Testis (tissue), 2 donors: ENCODE measurements at regions not wholly inside any gene's neighbourhood (a gene's known extent, or its start where the extent isn't known, plus 50 kb on each side); places are given as distances from the start of the nearest gene placed in this dataset.
A peak's percentile ranks its signal among the peaks of the same experiment; 100 is the strongest.

Experiments used
- DNase-seq: peaks from one replicate; pipeline ENCODE4 v3.0.0-alpha.2; 2019
- H3K27ac ChIP-seq, 2 donors: fragments of 200-600 bp; sonication (generic); one replicate each; pipeline ENCODE4 v1.5.1; 2019
- H3K27me3 ChIP-seq: fragments of 200-600 bp; sonication (generic); one replicate; pipeline ENCODE4 v1.5.1; 2019
- H3K36me3 ChIP-seq: fragments of 200-600 bp; sonication (generic); one replicate; pipeline ENCODE4 v1.5.1; 2017; ENCODE audit warnings: low read depth; ENCODE audit errors: missing control alignments
- H3K4me1 ChIP-seq: fragments of 200-600 bp; sonication (generic); one replicate; pipeline ENCODE4 v1.5.1; 2019
- H3K4me3 ChIP-seq, 2 donors: fragments of 200-600 bp; sonication (generic); one replicate each; pipeline ENCODE4 v1.5.1; 2017 to 2019
- H3K9me3 ChIP-seq: fragments of 200-600 bp; sonication (generic); one replicate; pipeline ENCODE4 v1.5.1; 2017
- CTCF ChIP-seq, 3 experiments: fragments of 450-650 bp in 2 of 3; fragments of 200-600 bp in 1 of 3; sonication (generic) in 1 of 3; IDR thresholded peaks; one replicate each; pipeline ENCODE4 v1.5.1; 2016 to 2019; ENCODE audit warnings: antibody characterized with exemption in 3 of 3, mild to moderate bottlenecking in 2 of 3, moderate library complexity in 1 of 3
- POLR2A ChIP-seq: fragments of 450-650 bp; IDR thresholded peaks from one replicate; pipeline ENCODE4 v1.6.1; 2017; ENCODE audit warnings: antibody characterized with exemption, mild to moderate bottlenecking, moderate library complexity
- WGBS, 2 donors: methylation state at CpG; one replicate each; pipeline ENCODE4 v1.1.5; 2018; 5-methylcytosine and 5-hydroxymethylcytosine counted together
- intact Hi-C: fragments of 100-400 bp; cut with DNase I; formaldehyde crosslinking; loops from one replicate; pipeline ENCODE4 v1.15.1; 2023; ENCODE audit warnings: low total_unique reads

GRCh38 chr9:536597-537511 is 304.6 kb upstream of the DMRT1 start:
- TF ChIP-seq POLR2A (no peak), CTCF (IDR thresholded peaks at IDR 0.05) (no peak)
- no peaks in the 10 kb centered on the region for H3K36me3 ChIP-seq
- H3K4me3 ChIP-seq, result no peak overlapping the region
- intact Hi-C loops, result no loop called here
- H3K27me3 ChIP-seq, result no peaks in the 10 kb centered on the region
- H3K9me3 ChIP-seq, result no peaks in the 10 kb centered on the region
- DNase-seq, result no peak
- H3K27ac ChIP-seq, result no peak overlapping the region
- WGBS, 2 donors, result 87% methylated on average over 11 of the region's 11 CpGs
- no peaks in the 10 kb centered on the region for H3K4me1 ChIP-seq

DNA sequence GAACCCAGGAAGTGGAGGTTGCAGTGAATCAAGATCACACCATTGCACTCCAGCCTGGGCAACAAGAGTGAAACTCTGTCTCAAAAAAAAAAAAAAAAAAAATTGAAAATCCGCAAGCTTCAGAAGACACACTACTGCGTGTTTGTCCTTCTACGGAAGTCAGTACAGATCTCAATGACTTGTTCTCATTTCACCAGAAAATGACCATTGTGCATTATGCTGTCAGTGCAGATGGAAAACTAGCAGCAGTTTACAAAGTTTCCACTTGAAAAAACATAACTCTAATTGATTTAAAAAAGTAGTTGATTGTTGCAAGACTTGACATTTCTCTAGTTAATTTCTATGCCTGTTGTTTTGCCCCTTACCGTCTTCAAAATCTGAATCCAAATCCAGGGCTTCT is 298.0 kb upstream of the DMRT1 start:
- 77 to 86% methylated on average over 4 of the region's 4 CpGs for WGBS, 2 donors
- Histone ChIP-seq H3K36me3 (no peaks in the 10 kb centered on the region), H3K9me3 (no peaks in the 10 kb centered on the region), H3K27me3 (no peaks in the 10 kb centered on the region), H3K4me1 (peaks cover 21% of the 10 kb centered on the region), H3K27ac (no peak overlapping the region), H3K4me3 (no peak overlapping the region)
- no peak for DNase-seq
- TF ChIP-seq POLR2A, result no peak
- no peak for TF ChIP-seq CTCF (IDR thresholded peaks at IDR 0.05)
- intact Hi-C loops, result no loop called here

- no peaks in the 10 kb centered on the region for H3K27me3 ChIP-seq
- no peak overlapping the region for H3K27ac ChIP-seq
- 69 to 70% methylated on average over 7 of the region's 7 CpGs for WGBS, 2 donors
- no peak overlapping the region for H3K4me3 ChIP-seq
- H3K4me1 ChIP-seq, result peaks cover 21% of the 10 kb centered on the region
- DNase-seq, result peak; percentile 72
- no peaks in the 10 kb centered on the region for H3K9me3 ChIP-seq
- H3K36me3 ChIP-seq, result no peaks in the 10 kb centered on the region
- TF ChIP-seq POLR2A, result no peak
- no peak for TF ChIP-seq CTCF (IDR thresholded peaks at IDR 0.05)
- intact Hi-C loops, result no loop called here
Measured at GRCh38 chr9:545480-545879, 296.0 kb upstream of the DMRT1 start.

DNA sequence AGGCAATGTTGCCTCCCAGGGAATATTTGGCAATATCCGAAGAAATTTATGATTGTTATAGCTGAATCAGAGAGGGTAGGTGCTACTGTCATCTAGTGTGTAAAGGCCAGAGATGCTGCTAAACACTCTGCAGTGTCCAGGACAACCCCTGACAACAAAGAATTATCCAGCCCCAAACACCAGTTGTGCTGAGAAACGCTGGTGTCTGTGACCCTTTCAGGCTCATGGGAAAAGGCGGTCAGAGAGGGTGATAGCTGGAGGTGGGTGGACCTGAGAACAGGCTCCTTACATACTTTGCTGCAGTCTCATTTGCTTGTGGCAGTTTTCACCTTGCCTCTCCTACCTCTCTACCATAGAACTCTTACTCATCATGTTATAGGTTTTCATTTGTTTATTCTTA is 295.3 kb upstream of the DMRT1 start:
- Histone ChIP-seq H3K27me3 (no peaks in the 10 kb centered on the region), H3K36me3 (no peaks in the 10 kb centered on the region), H3K4me1 (peaks cover 21% of the 10 kb centered on the region), H3K4me3 (no peak overlapping the region), H3K9me3 (no peaks in the 10 kb centered on the region), H3K27ac (peak overlapping the region in 1 of 2 donors; percentile 62)
- DNase-seq, result no peak
- intact Hi-C loops, result no loop called here
- no peak for TF ChIP-seq CTCF (IDR thresholded peaks at IDR 0.05)
- TF ChIP-seq POLR2A, result no peak
- 49 to 57% methylated on average over 3 of the region's 3 CpGs for whole genome bisulfite sequencing, 2 donors

- Histone ChIP-seq H3K27ac (peak overlapping the region in 1 of 2 donors; percentile 64), H3K9me3 (no peaks in the 10 kb centered on the region), H3K4me3 (no peak overlapping the region), H3K4me1 (peaks cover 21% of the 10 kb centered on the region), H3K27me3 (no peaks in the 10 kb centered on the region), H3K36me3 (no peaks in the 10 kb centered on the region)
- whole genome bisulfite sequencing, 2 donors, result 20 to 26% methylated on average over 3 of the region's 3 CpGs
- peak; percentile 77 for DNase-seq
- intact Hi-C loops, result no loop called here
- TF ChIP-seq POLR2A (no peak), CTCF (IDR thresholded peaks at IDR 0.05) (peak; percentile 22 to 42 (median 33))
Measured at GRCh38 chr9:546797-547223, 294.7 kb upstream of the DMRT1 start.
